Stomach (tissue), 8 donors: ENCODE measurements at regions not wholly inside any gene's neighbourhood (a gene's known extent, or its start where the extent isn't known, plus 50 kb on each side); places are given as distances from the start of the nearest gene placed in this dataset.
A peak's percentile ranks its signal among the peaks of the same experiment; 100 is the strongest.

ENCODE experiments used
- DNase-seq, 2 donors: peaks; one replicate each; pipeline versions ENCODE4 v3.0.0 to v3.0.0-alpha.2; 2013 to 2019
- H3K27ac ChIP-seq, 5 donors: fragments of 200-600 bp in 4 of 5; sonication (generic) in 4 of 5; one replicate each; pipeline ENCODE4 v1.5.1; 2013 to 2019; ENCODE audit warnings: mild to moderate bottlenecking in 1 of 5, moderate library complexity in 1 of 5
- H3K27me3 ChIP-seq, 3 donors: fragments of 200-600 bp; sonication (generic); one replicate each; pipeline ENCODE4 v1.5.1; 2017 to 2019; ENCODE audit warnings: mixed run types in 1 of 3
- H3K36me3 ChIP-seq, 4 donors: fragments of 200-600 bp; sonication (generic); 1 replicate in 3 of 4; 2 replicates in 1 of 4; pipeline ENCODE4 v1.5.1; 2016 to 2019
- H3K4me1 ChIP-seq, 4 donors: fragments of 200-600 bp; sonication (generic); one replicate each; pipeline ENCODE4 v1.5.1; 2016 to 2019
- H3K4me3 ChIP-seq, 4 donors: fragments of 200-600 bp; sonication (generic) in 3 of 4; one replicate each; pipeline ENCODE4 v1.5.1; 2016 to 2019; ENCODE audit warnings: mild to moderate bottlenecking in 1 of 4
- H3K9me3 ChIP-seq, 4 donors: fragments of 200-600 bp; sonication (generic); one replicate each; pipeline ENCODE4 v1.5.1; 2016 to 2019
- CTCF ChIP-seq, 7 experiments: fragments of 450-650 bp in 4 of 7; fragments of 200-600 bp in 3 of 7; sonication (generic) in 3 of 7; IDR thresholded peaks; one replicate each; pipeline ENCODE4 v1.5.1; 2016 to 2019; ENCODE audit warnings: antibody characterized with exemption in 7 of 7, control low read depth in 2 of 7, mild to moderate bottlenecking in 1 of 7
- EP300 ChIP-seq: sonication (generic); formaldehyde crosslinking; IDR thresholded peaks from one replicate; pipeline ENCODE4 v1.6.1; 2017; ENCODE audit warnings: antibody characterized with exemption
- POLR2A ChIP-seq, 4 donors: fragments of 450-650 bp; IDR thresholded peaks; one replicate each; pipeline ENCODE4 v1.6.1; 2016; ENCODE audit warnings: antibody characterized with exemption in 4 of 4, control low read depth in 2 of 4, mild to moderate bottlenecking in 1 of 4, moderate library complexity in 1 of 4
- POLR2AphosphoS5 ChIP-seq, 3 donors: sonication (generic); formaldehyde crosslinking; IDR thresholded peaks; one replicate each; pipeline ENCODE4 v1.6.1; 2016; ENCODE audit warnings: antibody characterized with exemption in 3 of 3
- WGBS, 5 donors: extraction: QIAGEN DNeasy Blood & Tissue Kit in 3 of 5; methylation state at CpG; one replicate each; pipeline versions ENCODE4 v1.1.5 to v1.1.7; 2013 to 2018; 5-methylcytosine and 5-hydroxymethylcytosine counted together
- intact Hi-C: fragments of 100-400 bp; cut with DNase I; formaldehyde crosslinking; loops from one replicate; pipeline ENCODE4 v1.15.1; 2023; ENCODE audit warnings: low total_unique reads
- donor health status: healthy with polysubstance abuse.
- donor health status: Bipolar disorder and iron deficiency.
- donor health status: healthy.

DNA sequence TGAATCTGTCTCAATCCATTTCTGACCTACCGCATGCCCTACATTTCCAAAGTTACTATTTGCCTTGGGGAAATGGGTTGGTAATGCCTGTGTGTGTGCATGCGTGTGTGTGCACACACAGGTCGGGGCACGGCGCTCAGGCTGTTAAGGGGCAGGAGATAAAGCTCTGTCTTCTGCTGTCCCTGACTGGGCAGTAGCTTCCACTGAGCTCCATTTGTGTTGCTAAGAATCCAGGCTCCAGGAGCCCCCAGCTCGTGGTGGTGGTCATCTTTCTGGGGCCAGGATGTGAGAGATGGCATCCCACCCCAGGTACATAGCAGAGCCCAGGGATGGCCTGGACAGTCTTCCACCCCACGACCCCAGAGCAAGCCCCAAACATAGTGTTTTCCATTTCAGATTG lies 66.7 kb upstream of the HS6ST1 start:
- Histone ChIP-seq H3K27me3 (no peaks in the 10 kb centered on the region), H3K4me1 (peaks cover 0 to 17% (median 9%) of the 10 kb centered on the region in 4 donors), H3K36me3 (no peaks in the 10 kb centered on the region), H3K27ac (no peak overlapping the region), H3K9me3 (no peaks in the 10 kb centered on the region), H3K4me3 (no peak overlapping the region)
- WGBS, 5 donors, result 88 to 93% (median 90%) methylated on average over 7 of the region's 7 CpGs
- no peak for TF ChIP-seq POLR2AphosphoS5 (IDR thresholded peaks at IDR 0.05)
- TF ChIP-seq POLR2A (IDR thresholded peaks at IDR 0.05), result no peak
- no peak for TF ChIP-seq CTCF (IDR thresholded peaks at IDR 0.05)
- TF ChIP-seq EP300, result no peak
- intact Hi-C loops, result no loop called here
- peak in 1 of 2 donors; percentile 4 for DNase-seq

- Histone ChIP-seq H3K36me3 (no peaks in the 10 kb centered on the region), H3K27me3 (no peaks in the 10 kb centered on the region), H3K27ac (no peak overlapping the region), H3K4me1 (peaks cover 0 to 10% (median 7%) of the 10 kb centered on the region in 4 donors), H3K4me3 (no peak overlapping the region), H3K9me3 (no peaks in the 10 kb centered on the region)
- intact Hi-C loops, result no loop called here
- DNase-seq, result peak in 1 of 2 donors; percentile 20
- WGBS, 5 donors, result 82 to 91% (median 89%) methylated on average over 14 of the region's 14 CpGs
- TF ChIP-seq EP300 (no peak), CTCF (IDR thresholded peaks at IDR 0.05) (no peak), POLR2A (IDR thresholded peaks at IDR 0.05) (no peak), POLR2AphosphoS5 (IDR thresholded peaks at IDR 0.05) (no peak)
Measured at GRCh38 chr2:128386066-128386465, 67.4 kb upstream of the HS6ST1 start.

- Histone ChIP-seq H3K27me3 (no peaks in the 10 kb centered on the region), H3K36me3 (no peaks in the 10 kb centered on the region), H3K4me1 (no peaks in the 10 kb centered on the region), H3K4me3 (no peak overlapping the region), H3K27ac (no peak overlapping the region), H3K9me3 (no peaks in the 10 kb centered on the region)
- no peak for TF ChIP-seq POLR2A (IDR thresholded peaks at IDR 0.05)
- TF ChIP-seq CTCF (IDR thresholded peaks at IDR 0.05), result no peak
- no peak for TF ChIP-seq POLR2AphosphoS5 (IDR thresholded peaks at IDR 0.05)
- no peak for TF ChIP-seq EP300
- intact Hi-C loops, result no loop called here
- peak; percentile 2 to 7 for DNase-seq
- 77 to 86% (median 80%) methylated on average over 8 of the region's 8 CpGs for WGBS, 5 donors
Measured at GRCh38 chr2:128388499-128388941, 69.9 kb upstream of the HS6ST1 start.

- Histone ChIP-seq H3K9me3 (no peaks in the 10 kb centered on the region), H3K27ac (no peak overlapping the region), H3K4me1 (peaks cover 0 to 4% (median 0%) of the 10 kb centered on the region in 4 donors), H3K27me3 (no peaks in the 10 kb centered on the region), H3K36me3 (no peaks in the 10 kb centered on the region), H3K4me3 (no peak overlapping the region)
- DNase-seq, result no peak
- intact Hi-C loops, result no loop called here
- 90 to 96% (median 93%) methylated on average over 16 of the region's 16 CpGs for WGBS, 5 donors
- TF ChIP-seq CTCF (IDR thresholded peaks at IDR 0.05), result no peak
- TF ChIP-seq POLR2A (IDR thresholded peaks at IDR 0.05), result no peak
- TF ChIP-seq POLR2AphosphoS5 (IDR thresholded peaks at IDR 0.05), result no peak
- TF ChIP-seq EP300, result no peak
Measured at GRCh38 chr2:128389388-128390086, 70.9 kb upstream of the HS6ST1 start.
